Parathyroid adenoma (tissue), 2 donors: ENCODE measurements at regions not wholly inside any gene's neighbourhood (a gene's known extent, or its start where the extent isn't known, plus 50 kb on each side); places are given as distances from the start of the nearest gene placed in this dataset.

ENCODE experiments used
- H2AFZ ChIP-seq: fragments of 300-600 bp; sonication (generic); one replicate; pipeline ENCODE4 v1.7.0; 2017; ENCODE audit warnings: antibody characterized with exemption, mild to moderate bottlenecking
- H3K27ac ChIP-seq: fragments of 300-600 bp; sonication (generic); one replicate; pipeline ENCODE4 v1.7.0; 2017
- H3K27me3 ChIP-seq: fragments of 300-600 bp; sonication (generic); one replicate; pipeline ENCODE4 v1.7.0; 2017; ENCODE audit warnings: low read length; ENCODE audit not compliant: control insufficient read depth, insufficient read depth
- H3K36me3 ChIP-seq: fragments of 300-600 bp; sonication (generic); one replicate; pipeline ENCODE4 v1.7.0; 2017; ENCODE audit warnings: low read length; ENCODE audit not compliant: control insufficient read depth, insufficient read depth
- H3K4me1 ChIP-seq: fragments of 300-600 bp; sonication (generic); one replicate; pipeline ENCODE4 v1.7.0; 2017; ENCODE audit warnings: control low read depth
- H3K4me2 ChIP-seq: fragments of 300-600 bp; sonication (generic); one replicate; pipeline ENCODE4 v1.7.0; 2017; ENCODE audit warnings: low read length
- H3K4me3 ChIP-seq: fragments of 300-600 bp; sonication (generic); one replicate; pipeline ENCODE4 v1.7.0; 2017; ENCODE audit warnings: low read depth, low read length
- H3K79me2 ChIP-seq: fragments of 300-600 bp; sonication (generic); one replicate; pipeline ENCODE4 v1.7.0; 2017; ENCODE audit warnings: control low read depth
- H3K9ac ChIP-seq: fragments of 300-600 bp; sonication (generic); one replicate; pipeline ENCODE4 v1.7.0; 2017; ENCODE audit warnings: mild to moderate bottlenecking
- H3K9me3 ChIP-seq: fragments of 300-600 bp; sonication (generic); one replicate; pipeline ENCODE4 v1.7.0; 2017; ENCODE audit warnings: low read length; ENCODE audit not compliant: control insufficient read depth
- CTCF ChIP-seq: fragments of 300-600 bp; sonication (generic); IDR thresholded peaks from one replicate; pipeline ENCODE4 v1.7.0; 2017; ENCODE audit warnings: antibody characterized with exemption, mild to moderate bottlenecking
- donor health status: primary hyperparathyroidism.

DNA sequence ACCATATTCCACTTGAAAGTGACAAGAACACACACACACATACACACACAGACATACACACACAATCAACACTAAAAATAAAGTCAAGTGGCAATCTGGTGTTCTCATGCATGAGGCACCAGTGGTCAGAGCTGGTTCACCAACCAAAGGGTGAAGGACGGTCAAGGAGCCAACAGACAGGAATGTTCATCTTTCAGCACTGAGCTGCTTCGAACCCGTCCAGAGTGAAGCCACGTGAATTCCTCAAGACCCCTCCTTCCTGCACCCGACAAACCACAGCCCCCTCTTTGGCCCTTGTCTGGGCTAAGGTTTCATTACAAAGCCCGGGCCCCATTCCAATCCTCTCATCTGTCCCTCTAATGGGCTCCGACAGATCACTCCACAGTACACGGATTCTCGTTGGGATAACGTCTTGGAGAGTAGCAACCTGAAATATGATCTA, 84.5 kb upstream of the SMIM23 start:
- H3K27me3 ChIP-seq, result no peaks in the 10 kb centered on the region

GRCh38 chr5:171702135-171702770, 83.4 kb upstream of the SMIM23 start:
- H3K4me3 ChIP-seq, result no peak overlapping the region
- no peak overlapping the region for H3K9ac ChIP-seq
- no peaks in the 10 kb centered on the region for H3K36me3 ChIP-seq
- H3K9me3 ChIP-seq, result no peaks in the 10 kb centered on the region
- no peak overlapping the region for H3K4me2 ChIP-seq
- no peak overlapping the region for H2AFZ ChIP-seq
- no peaks in the 10 kb centered on the region for H3K4me1 ChIP-seq
- no peaks in the 10 kb centered on the region for H3K79me2 ChIP-seq
- no peak overlapping the region for H3K27ac ChIP-seq
- H3K27me3 ChIP-seq, result no peaks in the 10 kb centered on the region
- no peak for TF ChIP-seq CTCF

More for the DNA sequence above, 84.5 kb upstream of the SMIM23 start:
- Histone ChIP-seq H3K4me1 (no peaks in the 10 kb centered on the region), H2AFZ (no peak overlapping the region), H3K9me3 (no peaks in the 10 kb centered on the region), H3K4me3 (no peak overlapping the region), H3K79me2 (no peaks in the 10 kb centered on the region), H3K9ac (no peak overlapping the region), H3K4me2 (no peak overlapping the region), H3K36me3 (no peaks in the 10 kb centered on the region), H3K27ac (no peak overlapping the region)
- TF ChIP-seq CTCF, result no peak

GRCh38 chr5:171703146-171703545, 82.5 kb upstream of the SMIM23 start:
- H3K9me3 ChIP-seq, result no peaks in the 10 kb centered on the region
- H3K36me3 ChIP-seq, result no peaks in the 10 kb centered on the region
- H3K27ac ChIP-seq, result no peak overlapping the region
- no peaks in the 10 kb centered on the region for H3K79me2 ChIP-seq
- H3K4me2 ChIP-seq, result no peak overlapping the region
- no peak overlapping the region for H3K4me3 ChIP-seq
- no peak for TF ChIP-seq CTCF
- H3K9ac ChIP-seq, result no peak overlapping the region
- no peaks in the 10 kb centered on the region for H3K4me1 ChIP-seq
- H3K27me3 ChIP-seq, result no peaks in the 10 kb centered on the region
- no peak overlapping the region for H2AFZ ChIP-seq

GRCh38 chr5:171705036-171705435, 80.6 kb upstream of the SMIM23 start:
- no peak overlapping the region for H3K9ac ChIP-seq
- TF ChIP-seq CTCF, result no peak
- no peak overlapping the region for H3K27ac ChIP-seq
- H3K4me3 ChIP-seq, result no peak overlapping the region
- H3K4me1 ChIP-seq, result no peaks in the 10 kb centered on the region
- no peaks in the 10 kb centered on the region for H3K27me3 ChIP-seq
- H3K4me2 ChIP-seq, result no peak overlapping the region
- H3K79me2 ChIP-seq, result no peaks in the 10 kb centered on the region
- no peaks in the 10 kb centered on the region for H3K36me3 ChIP-seq
- no peak overlapping the region for H2AFZ ChIP-seq
- H3K9me3 ChIP-seq, result no peaks in the 10 kb centered on the region

- Histone ChIP-seq H2AFZ (no peak overlapping the region), H3K36me3 (no peaks in the 10 kb centered on the region), H3K9me3 (no peaks in the 10 kb centered on the region), H3K27me3 (no peaks in the 10 kb centered on the region), H3K79me2 (no peaks in the 10 kb centered on the region), H3K4me3 (no peak overlapping the region), H3K4me1 (no peaks in the 10 kb centered on the region), H3K4me2 (no peak overlapping the region), H3K9ac (no peak overlapping the region), H3K27ac (no peak overlapping the region)
- TF ChIP-seq CTCF, result no peak
These were observed 79.7 kb upstream of the SMIM23 start for GRCh38 chr5:171705830-171706468.
